HEK293T (cell line): ENCODE measurements at regions not wholly inside any gene's neighbourhood (a gene's known extent, or its start where the extent isn't known, plus 50 kb on each side); places are given as distances from the start of the nearest gene placed in this dataset.

Source experiments
- CTCF ChIA-PET: fragments of 350-600 bp; formaldehyde crosslinking; extraction: SDS; loops from one replicate; lab custom pipeline; 2021; ENCODE audit warnings: antibody characterized with exemption, inconsistent platforms; lab: Yijun Ruan, JAX
- POLR2A ChIA-PET: fragments of 350-600 bp; formaldehyde crosslinking; extraction: SDS; loops from one replicate; lab custom pipeline; 2020; ENCODE audit warnings: antibody characterized with exemption, inconsistent platforms; lab: Yijun Ruan, JAX
- DNase-seq: peaks from one replicate; pipeline ENCODE4 v3.0.0; 2012; ENCODE audit warnings: mixed read lengths; ENCODE audit errors: extremely low spot score
- ARNT ChIP-seq: fragments of 450-650 bp; IDR thresholded peaks from 2 replicates; pipeline ENCODE4 v1.6.1; 2017; ENCODE audit warnings: mild to moderate bottlenecking
- BHLHE40 ChIP-seq: fragments of 450-650 bp; IDR thresholded peaks from 2 replicates; pipeline ENCODE4 v1.6.1; 2016; ENCODE audit warnings: mild to moderate bottlenecking, moderate library complexity, borderline replicate concordance
- CTBP1 ChIP-seq: fragments of 450-650 bp; IDR thresholded peaks from 2 replicates; pipeline ENCODE4 v1.6.1; 2016; ENCODE audit warnings: borderline replicate concordance
- ELF4 ChIP-seq: fragments of 450-650 bp; IDR thresholded peaks from 2 replicates; pipeline ENCODE4 v1.6.1; 2017; ENCODE audit warnings: antibody characterized with exemption
- FOXA1 ChIP-seq: fragments of 450-650 bp; IDR thresholded peaks from 2 replicates; pipeline ENCODE4 v1.6.1; 2016; ENCODE audit warnings: mild to moderate bottlenecking
- FOXK2 ChIP-seq: fragments of 450-650 bp; IDR thresholded peaks from 2 replicates; pipeline ENCODE4 v1.6.1; 2016; ENCODE audit warnings: mild to moderate bottlenecking
- FOXM1 ChIP-seq: fragments of 450-650 bp; IDR thresholded peaks from 2 replicates; pipeline ENCODE4 v1.6.1; 2017; ENCODE audit warnings: mild to moderate bottlenecking, borderline replicate concordance
- HDGF ChIP-seq: fragments of 450-650 bp; IDR thresholded peaks from 2 replicates; pipeline ENCODE4 v1.6.1; 2017; ENCODE audit warnings: antibody characterized with exemption, borderline replicate concordance
- L3MBTL2 ChIP-seq: fragments of 450-650 bp; conservative IDR thresholded peaks from 2 replicates; pipeline ENCODE4 v1.6.1; 2016; ENCODE audit warnings: mild to moderate bottlenecking
- LEF1 ChIP-seq: fragments of 450-650 bp; IDR thresholded peaks from 2 replicates; pipeline ENCODE4 v1.6.1; 2017; ENCODE audit warnings: mild to moderate bottlenecking, borderline replicate concordance
- NFRKB ChIP-seq: fragments of 450-650 bp; IDR thresholded peaks from 2 replicates; pipeline ENCODE4 v1.6.1; 2016; ENCODE audit warnings: mild to moderate bottlenecking, moderate library complexity
- PKNOX1 ChIP-seq: fragments of 450-650 bp; IDR thresholded peaks from 2 replicates; pipeline ENCODE4 v1.6.1; 2016
- SP1 ChIP-seq: fragments of 450-650 bp; IDR thresholded peaks from 2 replicates; pipeline ENCODE4 v1.6.1; 2017
- SUZ12 ChIP-seq: fragments of 450-650 bp; IDR thresholded peaks from 2 replicates; pipeline ENCODE4 v1.6.1; 2016; ENCODE audit warnings: mild to moderate bottlenecking
- TARDBP ChIP-seq: fragments of 450-650 bp; IDR thresholded peaks from 2 replicates; pipeline ENCODE4 v1.6.1; 2016
- ZNF384 ChIP-seq: fragments of 450-650 bp; IDR thresholded peaks from 2 replicates; pipeline ENCODE4 v1.6.1; 2016

DNA sequence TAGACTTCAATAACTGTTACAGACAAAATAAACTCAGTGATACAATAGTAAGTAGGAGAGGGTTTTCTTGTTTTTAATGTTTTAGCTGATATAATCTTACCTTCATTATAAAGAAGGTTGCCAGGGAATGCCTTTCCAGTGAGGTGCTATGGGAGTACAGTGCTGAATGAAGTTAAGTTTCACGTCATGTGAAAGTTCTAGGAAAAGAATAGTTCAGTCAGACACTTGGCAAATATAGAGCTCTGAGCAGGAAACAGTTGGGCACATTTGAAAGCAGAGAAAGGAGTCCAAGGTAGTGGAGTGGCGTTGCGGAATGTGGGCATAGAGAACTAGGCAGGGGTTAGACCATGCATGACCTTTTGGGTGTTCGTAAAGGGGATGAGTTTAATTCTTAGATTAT is 88.6 kb upstream of the DCN start:
- TF ChIP-seq L3MBTL2: no peak
- TF ChIP-seq ELF4: no peak
- TF ChIP-seq SP1: no peak
- no peak for TF ChIP-seq SUZ12
- TF ChIP-seq FOXA1: no peak
- no peak for TF ChIP-seq PKNOX1
- TF ChIP-seq LEF1: no peak
- no peak for TF ChIP-seq FOXK2
- no peak for TF ChIP-seq NFRKB
- no peak for TF ChIP-seq HDGF
- no peak for TF ChIP-seq BHLHE40
- TF ChIP-seq ARNT: no peak
- POLR2A ChIA-PET: no interaction called here
- DNase-seq: no peak
- CTCF ChIA-PET: interaction anchor here (0.6 to 1.8 kb wide), 3 partner anchors 13 to 94 kb away, joined by 3 to 5 read pairs (median 3); no protein-coding TSS in a partner anchor

- POLR2A ChIA-PET: no interaction called here
- CTCF ChIA-PET: interaction anchor here (0.7 kb wide), 1 partner anchor 158 kb away, joined by 3 read pairs; no protein-coding TSS in a partner anchor
- no peak for DNase-seq
- no peak for TF ChIP-seq ZNF384
- no peak for TF ChIP-seq SP1
- TF ChIP-seq FOXM1: no peak
- no peak for TF ChIP-seq L3MBTL2
- TF ChIP-seq HDGF: no peak
- no peak for TF ChIP-seq LEF1
- no peak for TF ChIP-seq NFRKB
- no peak for TF ChIP-seq SUZ12
- no peak for TF ChIP-seq BHLHE40
- no peak for TF ChIP-seq ELF4
- TF ChIP-seq ARNT: no peak
Measured at GRCh38 chr12:91267039-91267438, 84.4 kb upstream of the DCN start.

DNA sequence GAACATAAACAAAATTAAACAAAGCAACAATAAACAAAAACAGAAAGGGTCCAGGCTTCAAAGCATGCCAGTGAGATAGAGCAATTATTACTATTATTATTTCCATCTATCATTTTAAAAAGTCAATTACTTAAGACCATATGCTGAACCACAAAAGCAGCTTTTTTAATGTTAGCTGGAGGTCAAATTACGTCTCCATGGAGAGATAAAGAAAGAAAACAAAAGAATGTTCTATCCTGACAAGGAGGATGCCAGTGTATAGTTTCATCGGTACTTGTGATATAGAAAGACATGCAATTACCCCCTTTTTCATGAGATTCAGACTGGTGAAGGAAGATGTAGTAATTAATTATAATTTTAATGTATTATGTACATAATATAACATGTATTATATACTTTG is 81.6 kb upstream of the DCN start:
- TF ChIP-seq L3MBTL2 (no peak), HDGF (no peak), CTBP1 (no peak), FOXA1 (no peak), ELF4 (no peak), BHLHE40 (no peak), LEF1 (no peak), ARNT (no peak), NFRKB (no peak), ZNF384 (no peak)
- DNase-seq: no peak
- ChIA-PET CTCF (no interaction called here), POLR2A (no interaction called here)

DNA sequence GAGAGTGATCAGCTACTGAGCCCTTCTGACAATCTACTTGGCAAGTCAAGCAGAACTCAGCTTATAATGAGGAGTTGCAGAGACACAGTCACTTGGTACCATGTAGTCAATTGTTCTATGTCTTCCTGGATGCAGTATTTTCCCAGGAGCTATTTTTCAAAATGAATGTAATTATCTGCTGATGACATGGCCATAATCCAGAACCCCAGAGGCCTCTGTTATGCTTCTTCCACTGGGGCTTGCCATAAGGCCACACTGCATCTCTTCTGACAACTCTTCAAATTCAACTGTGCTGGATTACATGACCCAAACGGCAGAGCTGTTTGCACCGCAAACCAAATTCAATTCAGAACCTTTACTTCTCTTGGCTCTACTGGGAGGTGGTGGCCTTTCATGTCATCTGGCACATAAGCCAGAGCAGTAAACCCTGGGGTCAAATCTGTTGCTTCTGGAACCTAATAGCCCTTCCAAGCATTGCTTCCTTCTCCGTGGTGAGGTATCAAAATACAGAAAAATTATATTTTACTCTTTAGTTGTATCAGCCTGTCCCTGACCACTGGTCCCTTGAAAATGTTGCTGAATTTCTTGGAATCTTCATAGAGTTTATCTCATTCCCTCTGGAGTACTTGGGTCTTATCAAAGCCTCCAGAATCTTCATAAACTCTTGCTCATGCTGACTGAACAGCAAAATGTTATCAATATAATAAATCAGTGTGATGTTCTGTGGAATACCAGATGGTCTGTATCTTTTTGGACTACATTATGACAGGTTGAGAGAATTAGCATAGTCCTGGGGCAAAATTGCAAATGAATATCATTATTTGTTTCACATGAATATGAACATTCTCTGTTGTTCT is 79.4 kb upstream of the DCN start:
- TF ChIP-seq FOXA1: no peak
- TF ChIP-seq FOXM1: no peak
- no peak for TF ChIP-seq NFRKB
- no peak for TF ChIP-seq SP1
- TF ChIP-seq CTBP1: no peak
- no peak for TF ChIP-seq ELF4
- no peak for TF ChIP-seq ZNF384
- TF ChIP-seq TARDBP: no peak
- no peak for TF ChIP-seq ARNT
- no peak for TF ChIP-seq PKNOX1
- no peak for TF ChIP-seq LEF1
- no peak for TF ChIP-seq FOXK2
- TF ChIP-seq BHLHE40: no peak
- CTCF ChIA-PET: interaction anchor here (0.8 kb wide), 1 partner anchor 498 kb away, joined by 3 read pairs; no protein-coding TSS in a partner anchor
- DNase-seq: no peak
- POLR2A ChIA-PET: no interaction called here

GRCh38 chr12:91256411-91256810 is 73.8 kb upstream of the DCN start:
- no peak for DNase-seq
- ChIA-PET CTCF (no interaction called here), POLR2A (no interaction called here)
- TF ChIP-seq PKNOX1 (no peak), HDGF (no peak), SUZ12 (no peak), ARNT (no peak), BHLHE40 (no peak), ZNF384 (no peak), SP1 (no peak), FOXK2 (no peak), FOXA1 (no peak), ELF4 (no peak), CTBP1 (no peak), FOXM1 (no peak), LEF1 (no peak)

GRCh38 chr12:91252341-91252740 is 69.7 kb upstream of the DCN start:
- CTCF ChIA-PET: no interaction called here
- TF ChIP-seq NFRKB (no peak), ELF4 (no peak), BHLHE40 (no peak), HDGF (no peak), TARDBP (no peak), FOXA1 (no peak), SP1 (no peak), FOXM1 (no peak), ARNT (no peak), CTBP1 (no peak), FOXK2 (no peak), ZNF384 (no peak), PKNOX1 (no peak), SUZ12 (no peak), L3MBTL2 (no peak), LEF1 (no peak)
- POLR2A ChIA-PET: no interaction called here
- DNase-seq: no peak
